ENCODE measurements at regions not wholly inside any gene's neighbourhood (a gene's known extent, or its start where the extent isn't known, plus 50 kb on each side); places are given as distances from the start of the nearest gene placed in this dataset.

DNA sequence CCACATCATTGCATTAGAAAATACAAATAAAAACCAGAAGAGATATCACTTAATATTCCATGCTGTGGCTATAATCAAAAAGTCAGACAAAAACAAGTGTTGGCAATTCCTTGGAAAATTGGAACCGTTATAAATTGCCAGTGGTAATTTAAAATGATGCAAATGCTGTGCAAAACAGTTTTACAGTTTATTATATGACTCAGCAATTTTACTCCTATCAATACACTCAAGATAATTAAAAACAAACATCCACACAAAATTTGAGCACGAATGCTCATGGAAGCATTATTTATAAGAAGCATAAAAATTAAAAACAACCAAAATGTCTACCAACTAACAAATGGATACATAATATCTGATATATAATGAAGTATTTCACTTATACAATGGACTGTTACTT lies 728.8 kb downstream of the CBLN2 start:
- Mint-ChIP-seq H3K9me3 (no peaks in the 10 kb centered on the region), H3K36me3 (ENCODE audit: low read depth) (peaks cover 3% of the 10 kb centered on the region), H3K4me3 (no peak overlapping the region), H3K27ac (no peak overlapping the region), H3K27me3 (ENCODE audit: low read depth) (peaks cover 4% of the 10 kb centered on the region), H3K4me1 (no peaks in the 10 kb centered on the region)
- TF ChIP-seq, protein P1, sequence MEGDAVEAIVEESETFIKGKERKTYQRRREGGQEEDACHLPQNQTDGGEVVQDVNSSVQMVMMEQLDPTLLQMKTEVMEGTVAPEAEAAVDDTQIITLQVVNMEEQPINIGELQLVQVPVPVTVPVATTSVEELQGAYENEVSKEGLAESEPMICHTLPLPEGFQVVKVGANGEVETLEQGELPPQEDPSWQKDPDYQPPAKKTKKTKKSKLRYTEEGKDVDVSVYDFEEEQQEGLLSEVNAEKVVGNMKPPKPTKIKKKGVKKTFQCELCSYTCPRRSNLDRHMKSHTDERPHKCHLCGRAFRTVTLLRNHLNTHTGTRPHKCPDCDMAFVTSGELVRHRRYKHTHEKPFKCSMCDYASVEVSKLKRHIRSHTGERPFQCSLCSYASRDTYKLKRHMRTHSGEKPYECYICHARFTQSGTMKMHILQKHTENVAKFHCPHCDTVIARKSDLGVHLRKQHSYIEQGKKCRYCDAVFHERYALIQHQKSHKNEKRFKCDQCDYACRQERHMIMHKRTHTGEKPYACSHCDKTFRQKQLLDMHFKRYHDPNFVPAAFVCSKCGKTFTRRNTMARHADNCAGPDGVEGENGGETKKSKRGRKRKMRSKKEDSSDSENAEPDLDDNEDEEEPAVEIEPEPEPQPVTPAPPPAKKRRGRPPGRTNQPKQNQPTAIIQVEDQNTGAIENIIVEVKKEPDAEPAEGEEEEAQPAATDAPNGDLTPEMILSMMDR (IDR thresholded peaks at IDR 0.05; ENCODE audit: unreplicated experiment in 3 of 3), result no peak

DNA sequence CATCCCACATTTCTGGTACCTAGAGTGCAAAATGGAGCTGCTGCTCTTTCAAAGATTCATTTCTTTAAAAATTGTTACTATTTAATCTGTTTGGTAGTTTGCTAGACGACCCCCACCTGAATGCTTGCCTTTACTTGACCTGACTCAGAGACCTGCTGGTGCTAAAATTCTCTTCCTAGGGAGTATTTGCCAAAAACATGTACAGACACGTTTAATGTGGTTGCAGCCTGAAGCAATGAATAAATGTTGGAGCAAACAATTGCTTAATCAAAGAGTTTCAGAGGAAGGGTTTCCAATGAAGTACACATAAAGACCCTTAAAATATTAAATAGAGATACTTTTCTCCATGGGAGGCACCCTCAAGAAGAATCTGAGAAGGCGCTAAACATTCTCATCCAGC lies 734.4 kb downstream of the CBLN2 start:
- Mint-ChIP-seq H3K4me3 (no peak overlapping the region), H3K27me3 (ENCODE audit: low read depth) (no peaks in the 10 kb centered on the region), H3K4me1 (no peaks in the 10 kb centered on the region), H3K27ac (peak overlapping the region; percentile 29 to 54 (median 41)), H3K9me3 (no peaks in the 10 kb centered on the region), H3K36me3 (ENCODE audit: low read depth) (peaks cover 3% of the 10 kb centered on the region)
- TF ChIP-seq, protein P1 (IDR thresholded peaks at IDR 0.05; ENCODE audit: unreplicated experiment in 3 of 3), result no peak

DNA sequence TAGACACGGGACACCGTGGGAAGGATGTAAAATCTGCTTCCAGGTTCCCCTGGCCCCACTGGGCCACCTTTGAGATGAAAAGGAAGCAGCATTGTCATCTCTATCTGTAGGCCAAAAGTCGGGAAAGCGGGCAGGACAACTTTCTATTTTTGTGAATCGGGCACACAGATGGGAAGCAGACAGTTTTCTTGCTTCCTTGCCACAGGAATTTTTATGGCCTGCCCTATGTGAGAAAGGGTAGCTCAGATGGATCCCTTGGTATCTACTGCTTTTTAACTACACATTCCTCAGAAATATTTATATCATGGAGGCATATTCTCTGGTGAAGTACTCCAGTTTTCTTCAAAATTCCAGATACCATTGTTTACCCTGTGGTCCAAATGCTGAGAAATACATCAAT lies 735.5 kb downstream of the CBLN2 start:
- Mint-ChIP-seq H3K27me3 (ENCODE audit: low read depth) (no peaks in the 10 kb centered on the region), H3K27ac (peak overlapping the region in 2 of 3 experiments; percentile 40 to 68), H3K36me3 (ENCODE audit: low read depth) (peaks cover 3% of the 10 kb centered on the region), H3K9me3 (no peaks in the 10 kb centered on the region), H3K4me3 (no peak overlapping the region), H3K4me1 (no peaks in the 10 kb centered on the region)
- TF ChIP-seq, protein P1 (IDR thresholded peaks at IDR 0.05; ENCODE audit: unreplicated experiment in 3 of 3), result no peak

DNA sequence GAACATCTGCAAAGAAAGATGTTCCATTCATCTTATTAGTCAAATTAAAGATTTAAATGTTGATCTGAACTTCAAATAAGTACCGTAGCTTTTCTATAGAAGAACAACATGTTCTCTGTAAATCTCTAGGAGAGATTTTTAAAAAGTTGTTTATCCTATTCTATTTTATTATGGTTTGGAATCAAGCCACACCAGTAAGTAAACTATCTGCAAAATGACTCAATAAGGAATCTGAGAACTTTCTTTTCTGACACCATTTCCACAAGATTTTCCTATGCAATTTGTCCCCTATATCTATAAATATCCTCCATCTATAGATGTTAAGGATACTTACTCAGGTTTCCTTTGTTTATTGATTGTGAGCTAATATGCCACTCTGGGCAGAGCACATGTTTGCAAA lies 736.6 kb downstream of the CBLN2 start:
- Mint-ChIP-seq H3K36me3 (ENCODE audit: low read depth) (no peaks in the 10 kb centered on the region), H3K4me3 (no peak overlapping the region), H3K9me3 (no peaks in the 10 kb centered on the region), H3K4me1 (no peaks in the 10 kb centered on the region), H3K27me3 (ENCODE audit: low read depth) (no peaks in the 10 kb centered on the region), H3K27ac (no peak overlapping the region)
- TF ChIP-seq, protein P1 (IDR thresholded peaks at IDR 0.05; ENCODE audit: unreplicated experiment in 3 of 3), result no peak

DNA sequence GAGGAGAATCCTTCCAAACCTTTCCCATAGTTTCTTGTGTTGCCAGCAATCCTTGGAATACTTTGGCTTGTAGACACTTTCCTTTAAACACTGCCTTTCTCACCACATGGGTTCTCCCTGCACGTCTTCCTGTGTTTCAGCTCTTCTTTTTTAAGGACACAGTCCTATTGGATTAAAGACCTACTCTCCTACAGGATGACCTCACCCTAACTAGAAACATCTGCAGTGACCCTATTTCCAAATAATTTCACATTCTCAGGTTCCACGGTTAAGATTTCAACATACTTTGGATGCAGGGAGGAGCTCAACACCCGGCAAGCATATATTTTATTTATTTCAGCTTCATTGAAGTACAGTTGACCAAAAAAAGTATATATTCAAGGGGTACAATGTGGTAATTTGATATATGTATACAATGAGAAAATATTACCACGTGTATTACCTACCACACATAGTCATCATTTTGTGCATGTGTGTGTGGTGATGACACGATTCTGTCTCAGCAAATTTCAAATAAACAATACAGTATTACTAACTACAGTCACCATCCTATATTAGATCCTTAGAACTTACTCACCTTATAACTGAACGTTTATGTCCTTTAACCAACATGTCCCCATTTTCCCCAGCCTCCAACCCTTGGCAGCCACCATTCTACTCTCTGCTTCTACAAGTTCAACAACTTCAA lies 745.0 kb downstream of the CBLN2 start:
- Mint-ChIP-seq H3K4me3 (no peak overlapping the region), H3K27me3 (ENCODE audit: low read depth) (peaks cover 4% of the 10 kb centered on the region), H3K9me3 (no peaks in the 10 kb centered on the region), H3K4me1 (no peaks in the 10 kb centered on the region), H3K27ac (no peak overlapping the region), H3K36me3 (ENCODE audit: low read depth) (no peaks in the 10 kb centered on the region)
- TF ChIP-seq, protein P1 (IDR thresholded peaks at IDR 0.05; ENCODE audit: unreplicated experiment in 3 of 3), result no peak

DNA sequence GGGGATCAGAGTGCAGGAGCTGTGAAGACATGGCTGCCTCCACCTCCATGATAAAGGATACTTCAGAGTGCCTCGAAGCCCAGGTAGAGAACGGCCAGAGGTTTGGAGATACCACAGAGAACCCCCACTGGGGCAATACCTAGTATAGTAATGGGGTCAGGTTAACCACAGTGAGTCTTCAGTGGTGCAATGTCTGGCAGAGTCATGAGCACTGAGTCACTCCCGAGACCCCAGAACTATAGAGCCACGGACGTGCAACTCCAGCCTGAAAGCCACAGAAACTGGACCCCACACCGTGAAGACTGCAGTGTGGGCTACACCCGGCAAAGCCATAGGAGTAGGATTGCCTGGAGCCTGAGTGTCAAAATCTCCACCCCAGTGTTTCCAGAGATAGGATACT lies 746.6 kb downstream of the CBLN2 start:
- peaks cover 4% of the 10 kb centered on the region for H3K27me3 Mint-ChIP-seq (ENCODE audit: low read depth)
- H3K36me3 Mint-ChIP-seq (ENCODE audit: low read depth), result no peaks in the 10 kb centered on the region
- no peaks in the 10 kb centered on the region for H3K9me3 Mint-ChIP-seq
- H3K4me1 Mint-ChIP-seq, result no peaks in the 10 kb centered on the region
- TF ChIP-seq, protein P1 (IDR thresholded peaks at IDR 0.05; ENCODE audit: unreplicated experiment in 3 of 3), result no peak
- H3K4me3 Mint-ChIP-seq, result no peak overlapping the region
- H3K27ac Mint-ChIP-seq, result no peak overlapping the region
